ENCODE measurements at regions not wholly inside any gene's neighbourhood (a gene's known extent, or its start where the extent isn't known, plus 50 kb on each side); places are given as distances from the start of the nearest gene placed in this dataset.

DNA sequence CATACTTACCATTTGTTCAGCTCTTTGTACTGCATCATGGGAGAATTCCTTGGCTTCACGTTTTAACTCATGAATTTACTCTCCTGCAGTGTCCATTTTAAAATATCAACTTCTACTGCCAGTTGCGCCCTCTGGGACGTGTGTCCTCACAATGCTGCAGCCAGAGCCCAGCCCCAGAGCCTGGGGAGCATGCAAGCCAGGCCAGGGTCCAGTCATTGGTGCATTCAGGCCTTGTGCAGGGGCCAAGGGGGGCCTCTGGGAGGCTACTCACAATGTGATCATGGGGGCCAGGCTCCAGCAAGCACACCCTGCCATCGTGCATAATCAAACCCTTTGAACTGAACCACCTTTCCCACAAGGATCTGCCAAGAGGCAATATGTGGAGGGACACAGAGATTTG lies 105.6 kb upstream of the CCDC112 start:
- TF ChIP-seq, protein P1, sequence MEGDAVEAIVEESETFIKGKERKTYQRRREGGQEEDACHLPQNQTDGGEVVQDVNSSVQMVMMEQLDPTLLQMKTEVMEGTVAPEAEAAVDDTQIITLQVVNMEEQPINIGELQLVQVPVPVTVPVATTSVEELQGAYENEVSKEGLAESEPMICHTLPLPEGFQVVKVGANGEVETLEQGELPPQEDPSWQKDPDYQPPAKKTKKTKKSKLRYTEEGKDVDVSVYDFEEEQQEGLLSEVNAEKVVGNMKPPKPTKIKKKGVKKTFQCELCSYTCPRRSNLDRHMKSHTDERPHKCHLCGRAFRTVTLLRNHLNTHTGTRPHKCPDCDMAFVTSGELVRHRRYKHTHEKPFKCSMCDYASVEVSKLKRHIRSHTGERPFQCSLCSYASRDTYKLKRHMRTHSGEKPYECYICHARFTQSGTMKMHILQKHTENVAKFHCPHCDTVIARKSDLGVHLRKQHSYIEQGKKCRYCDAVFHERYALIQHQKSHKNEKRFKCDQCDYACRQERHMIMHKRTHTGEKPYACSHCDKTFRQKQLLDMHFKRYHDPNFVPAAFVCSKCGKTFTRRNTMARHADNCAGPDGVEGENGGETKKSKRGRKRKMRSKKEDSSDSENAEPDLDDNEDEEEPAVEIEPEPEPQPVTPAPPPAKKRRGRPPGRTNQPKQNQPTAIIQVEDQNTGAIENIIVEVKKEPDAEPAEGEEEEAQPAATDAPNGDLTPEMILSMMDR (conservative IDR thresholded peaks at IDR 0.05; ENCODE audit: low read depth, low read length) = no peak
- no peak for TF ChIP-seq RCOR1 (IDR thresholded peaks at IDR 0.05; ENCODE audit: insufficient replicate concordance, low read length)
- no peak for TF ChIP-seq RFX5 (IDR thresholded peaks at IDR 0.05; ENCODE audit: low read depth, low read length)
- TF ChIP-seq USF2 (IDR thresholded peaks at IDR 0.05; ENCODE audit: low read depth, low read length) = no peak
- no peak for TF ChIP-seq POLR2A (IDR thresholded peaks at IDR 0.05; ENCODE audit: low read depth, low read length)
- TF ChIP-seq MAZ (IDR thresholded peaks at IDR 0.05; ENCODE audit: borderline replicate concordance, low read depth, low read length) = no peak
- no peak for TF ChIP-seq FOS (IDR thresholded peaks at IDR 0.05; ENCODE audit: low read depth, low read length)
- TF ChIP-seq BHLHE40 (IDR thresholded peaks at IDR 0.05; ENCODE audit: low read depth, low read length) = no peak
- no peak for TF ChIP-seq RAD21 (IDR thresholded peaks at IDR 0.05; ENCODE audit: low read length)
- no peak for TF ChIP-seq ELK1 (IDR thresholded peaks at IDR 0.05; ENCODE audit: borderline replicate concordance, low read depth, low read length)
- no peak for TF ChIP-seq CHD1 (IDR thresholded peaks at IDR 0.05; ENCODE audit: low read depth, low read length)
- no peak for TF ChIP-seq CEBPB (IDR thresholded peaks at IDR 0.05; ENCODE audit: low read depth, low read length)
- no peak for TF ChIP-seq SMC3 (IDR thresholded peaks at IDR 0.05; ENCODE audit: low read depth, low read length)

Measured in IMR-90 (cell line).